Liver (tissue), 2 donors: ENCODE measurements at regions not wholly inside any gene's neighbourhood (a gene's known extent, or its start where the extent isn't known, plus 50 kb on each side); places are given as distances from the start of the nearest gene placed in this dataset.

Experiments
- TF ChIP-seq, protein P1 (sequence below): fragments of 150-350 bp; IDR thresholded peaks from 2 replicates; pipeline ENCODE4 v1.5.1; 2017; ENCODE audit warnings: improper control_type of control experiment, low read depth, low read length; ENCODE audit not compliant: missing input control
- TF ChIP-seq, protein P2 (sequence below): IDR thresholded peaks from 2 replicates; pipeline ENCODE4 v1.6.1; 2016; ENCODE audit warnings: antibody characterized with exemption, mild to moderate bottlenecking
- donor health status: healthy.

DNA sequence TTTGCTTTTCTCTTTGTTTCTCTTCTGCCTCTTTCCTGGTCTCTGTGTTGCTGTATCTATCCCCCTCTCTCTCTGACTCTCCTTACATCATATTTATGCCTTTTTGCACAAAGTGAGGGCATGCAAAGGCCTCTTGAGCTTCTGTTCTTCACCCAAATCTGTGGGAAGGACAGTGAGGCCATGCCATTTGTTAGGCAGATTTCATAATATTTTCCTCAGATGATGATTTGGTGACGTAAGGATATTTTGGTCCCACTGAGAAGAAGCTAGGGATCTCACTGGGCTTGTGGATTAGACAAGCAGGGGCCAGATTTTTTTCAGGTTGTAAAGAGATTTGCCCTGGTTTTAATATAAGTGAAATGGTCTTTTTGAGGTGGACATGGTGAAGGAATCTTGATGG, 249.4 kb upstream of the USP24 start:
- TF ChIP-seq, protein P1, sequence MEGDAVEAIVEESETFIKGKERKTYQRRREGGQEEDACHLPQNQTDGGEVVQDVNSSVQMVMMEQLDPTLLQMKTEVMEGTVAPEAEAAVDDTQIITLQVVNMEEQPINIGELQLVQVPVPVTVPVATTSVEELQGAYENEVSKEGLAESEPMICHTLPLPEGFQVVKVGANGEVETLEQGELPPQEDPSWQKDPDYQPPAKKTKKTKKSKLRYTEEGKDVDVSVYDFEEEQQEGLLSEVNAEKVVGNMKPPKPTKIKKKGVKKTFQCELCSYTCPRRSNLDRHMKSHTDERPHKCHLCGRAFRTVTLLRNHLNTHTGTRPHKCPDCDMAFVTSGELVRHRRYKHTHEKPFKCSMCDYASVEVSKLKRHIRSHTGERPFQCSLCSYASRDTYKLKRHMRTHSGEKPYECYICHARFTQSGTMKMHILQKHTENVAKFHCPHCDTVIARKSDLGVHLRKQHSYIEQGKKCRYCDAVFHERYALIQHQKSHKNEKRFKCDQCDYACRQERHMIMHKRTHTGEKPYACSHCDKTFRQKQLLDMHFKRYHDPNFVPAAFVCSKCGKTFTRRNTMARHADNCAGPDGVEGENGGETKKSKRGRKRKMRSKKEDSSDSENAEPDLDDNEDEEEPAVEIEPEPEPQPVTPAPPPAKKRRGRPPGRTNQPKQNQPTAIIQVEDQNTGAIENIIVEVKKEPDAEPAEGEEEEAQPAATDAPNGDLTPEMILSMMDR, result no peak
- TF ChIP-seq, protein P2, sequence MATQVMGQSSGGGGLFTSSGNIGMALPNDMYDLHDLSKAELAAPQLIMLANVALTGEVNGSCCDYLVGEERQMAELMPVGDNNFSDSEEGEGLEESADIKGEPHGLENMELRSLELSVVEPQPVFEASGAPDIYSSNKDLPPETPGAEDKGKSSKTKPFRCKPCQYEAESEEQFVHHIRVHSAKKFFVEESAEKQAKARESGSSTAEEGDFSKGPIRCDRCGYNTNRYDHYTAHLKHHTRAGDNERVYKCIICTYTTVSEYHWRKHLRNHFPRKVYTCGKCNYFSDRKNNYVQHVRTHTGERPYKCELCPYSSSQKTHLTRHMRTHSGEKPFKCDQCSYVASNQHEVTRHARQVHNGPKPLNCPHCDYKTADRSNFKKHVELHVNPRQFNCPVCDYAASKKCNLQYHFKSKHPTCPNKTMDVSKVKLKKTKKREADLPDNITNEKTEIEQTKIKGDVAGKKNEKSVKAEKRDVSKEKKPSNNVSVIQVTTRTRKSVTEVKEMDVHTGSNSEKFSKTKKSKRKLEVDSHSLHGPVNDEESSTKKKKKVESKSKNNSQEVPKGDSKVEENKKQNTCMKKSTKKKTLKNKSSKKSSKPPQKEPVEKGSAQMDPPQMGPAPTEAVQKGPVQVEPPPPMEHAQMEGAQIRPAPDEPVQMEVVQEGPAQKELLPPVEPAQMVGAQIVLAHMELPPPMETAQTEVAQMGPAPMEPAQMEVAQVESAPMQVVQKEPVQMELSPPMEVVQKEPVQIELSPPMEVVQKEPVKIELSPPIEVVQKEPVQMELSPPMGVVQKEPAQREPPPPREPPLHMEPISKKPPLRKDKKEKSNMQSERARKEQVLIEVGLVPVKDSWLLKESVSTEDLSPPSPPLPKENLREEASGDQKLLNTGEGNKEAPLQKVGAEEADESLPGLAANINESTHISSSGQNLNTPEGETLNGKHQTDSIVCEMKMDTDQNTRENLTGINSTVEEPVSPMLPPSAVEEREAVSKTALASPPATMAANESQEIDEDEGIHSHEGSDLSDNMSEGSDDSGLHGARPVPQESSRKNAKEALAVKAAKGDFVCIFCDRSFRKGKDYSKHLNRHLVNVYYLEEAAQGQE, result no peak
